Smooth muscle cell (in vitro differentiated cells): ENCODE measurements at regions not wholly inside any gene's neighbourhood (a gene's known extent, or its start where the extent isn't known, plus 50 kb on each side); places are given as distances from the start of the nearest gene placed in this dataset.

Source experiments
- DNase-seq: peaks from one replicate; lab custom pipeline; 2025; ENCODE audit not compliant: unreplicated experiment; lab: John Stamatoyannopoulos, UW
- H2AFZ ChIP-seq: fragments of 200-600 bp; sonication (generic); 2 replicates; pipeline ENCODE4 v1.6.0; 2016; ENCODE audit warnings: antibody characterized with exemption, low read depth, mild to moderate bottlenecking
- H3F3A ChIP-seq: fragments of 200-600 bp; sonication (generic); 2 replicates; pipeline ENCODE4 v1.6.0; 2017; ENCODE audit warnings: antibody characterized with exemption, low read depth
- H3K27ac ChIP-seq: fragments of 200-600 bp; sonication (generic); 2 replicates; pipeline ENCODE4 v1.5.1; 2016; ENCODE audit warnings: low read depth, mild to moderate bottlenecking
- H3K27me3 ChIP-seq: fragments of 200-600 bp; sonication (generic); 2 replicates; pipeline ENCODE4 v1.6.1; 2016; ENCODE audit warnings: low read depth, mild to moderate bottlenecking
- H3K36me3 ChIP-seq: fragments of 200-600 bp; sonication (generic); 2 replicates; pipeline ENCODE4 v1.5.1; 2016; ENCODE audit warnings: low read depth
- H3K4me1 ChIP-seq: fragments of 200-600 bp; sonication (generic); 2 replicates; pipeline ENCODE4 v1.5.1; 2016; ENCODE audit warnings: low read depth
- H3K4me2 ChIP-seq: fragments of 200-600 bp; sonication (generic); 2 replicates; pipeline ENCODE4 v1.6.0; 2016; ENCODE audit warnings: mild to moderate bottlenecking
- H3K4me3 ChIP-seq: fragments of 200-600 bp; sonication (generic); 2 replicates; pipeline ENCODE4 v1.5.1; 2016; ENCODE audit warnings: mild to moderate bottlenecking
- H3K79me2 ChIP-seq: fragments of 200-600 bp; sonication (generic); 2 replicates; pipeline ENCODE4 v1.6.0; 2016; ENCODE audit warnings: low read depth, mild to moderate bottlenecking
- H3K9ac ChIP-seq: fragments of 200-600 bp; sonication (generic); 2 replicates; pipeline ENCODE4 v1.6.0; 2016; ENCODE audit warnings: low read depth
- H3K9me3 ChIP-seq: fragments of 200-600 bp; sonication (generic); replicated peaks from 2 replicates; pipeline ENCODE4 v1.5.1; 2016; ENCODE audit warnings: low read depth
- H4K20me1 ChIP-seq: fragments of 200-600 bp; sonication (generic); 2 replicates; pipeline ENCODE4 v1.6.0; 2016; ENCODE audit warnings: low read depth
- WGBS: methylation state at CpG from one replicate; pipeline ENCODE4 v1.1.7; 2016; ENCODE audit warnings: low lambda C conversion rate; 5-methylcytosine and 5-hydroxymethylcytosine counted together
- TF ChIP-seq, protein P1 (sequence below): fragments of 200-600 bp; sonication (generic); IDR thresholded peaks from 2 replicates; pipeline ENCODE4 v1.5.1; 2017; ENCODE audit warnings: borderline replicate concordance, mild to moderate bottlenecking, antibody characterized with exemption; ENCODE audit not compliant: insufficient read depth, poor library complexity, severe bottlenecking

- Histone ChIP-seq H2AFZ (no peak overlapping the region), H4K20me1 (no peaks in the 10 kb centered on the region), H3F3A (no peaks in the 10 kb centered on the region), H3K9me3 (no peaks in the 10 kb centered on the region), H3K4me2 (no peak overlapping the region), H3K36me3 (no peaks in the 10 kb centered on the region), H3K4me3 (no peak overlapping the region), H3K79me2 (no peaks in the 10 kb centered on the region), H3K9ac (no peak overlapping the region), H3K4me1 (no peaks in the 10 kb centered on the region), H3K27ac (no peak overlapping the region), H3K27me3 (no peaks in the 10 kb centered on the region)
- TF ChIP-seq, protein P1, sequence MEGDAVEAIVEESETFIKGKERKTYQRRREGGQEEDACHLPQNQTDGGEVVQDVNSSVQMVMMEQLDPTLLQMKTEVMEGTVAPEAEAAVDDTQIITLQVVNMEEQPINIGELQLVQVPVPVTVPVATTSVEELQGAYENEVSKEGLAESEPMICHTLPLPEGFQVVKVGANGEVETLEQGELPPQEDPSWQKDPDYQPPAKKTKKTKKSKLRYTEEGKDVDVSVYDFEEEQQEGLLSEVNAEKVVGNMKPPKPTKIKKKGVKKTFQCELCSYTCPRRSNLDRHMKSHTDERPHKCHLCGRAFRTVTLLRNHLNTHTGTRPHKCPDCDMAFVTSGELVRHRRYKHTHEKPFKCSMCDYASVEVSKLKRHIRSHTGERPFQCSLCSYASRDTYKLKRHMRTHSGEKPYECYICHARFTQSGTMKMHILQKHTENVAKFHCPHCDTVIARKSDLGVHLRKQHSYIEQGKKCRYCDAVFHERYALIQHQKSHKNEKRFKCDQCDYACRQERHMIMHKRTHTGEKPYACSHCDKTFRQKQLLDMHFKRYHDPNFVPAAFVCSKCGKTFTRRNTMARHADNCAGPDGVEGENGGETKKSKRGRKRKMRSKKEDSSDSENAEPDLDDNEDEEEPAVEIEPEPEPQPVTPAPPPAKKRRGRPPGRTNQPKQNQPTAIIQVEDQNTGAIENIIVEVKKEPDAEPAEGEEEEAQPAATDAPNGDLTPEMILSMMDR = no peak
- DNase-seq = no peak
- 80% methylated on average over 15 of the region's 16 CpGs for WGBS
These were observed 217.8 kb downstream of the KIF26A start for GRCh38 chr14:104356020-104356737.

- Histone ChIP-seq H3F3A (no peaks in the 10 kb centered on the region), H3K4me2 (no peak overlapping the region), H3K27ac (no peak overlapping the region), H3K27me3 (no peaks in the 10 kb centered on the region), H4K20me1 (no peaks in the 10 kb centered on the region), H3K4me1 (no peaks in the 10 kb centered on the region), H3K9me3 (no peaks in the 10 kb centered on the region), H3K36me3 (no peaks in the 10 kb centered on the region), H3K79me2 (no peaks in the 10 kb centered on the region), H2AFZ (no peak overlapping the region), H3K9ac (no peak overlapping the region), H3K4me3 (no peak overlapping the region)
- TF ChIP-seq, protein P1 = no peak
- 93% methylated on average over 30 of the region's 30 CpGs for WGBS
- DNase-seq = no peak
These were observed 218.6 kb downstream of the KIF26A start for GRCh38 chr14:104356738-104357688.

GRCh38 chr14:104357689-104358527, 219.5 kb downstream of the KIF26A start:
- Histone ChIP-seq H3K9me3 (no peaks in the 10 kb centered on the region), H3F3A (no peaks in the 10 kb centered on the region), H3K36me3 (no peaks in the 10 kb centered on the region), H3K79me2 (no peaks in the 10 kb centered on the region), H3K27ac (no peak overlapping the region), H2AFZ (no peak overlapping the region), H3K4me2 (no peak overlapping the region), H4K20me1 (no peaks in the 10 kb centered on the region), H3K4me1 (no peaks in the 10 kb centered on the region), H3K4me3 (no peak overlapping the region), H3K27me3 (no peaks in the 10 kb centered on the region), H3K9ac (no peak overlapping the region)
- WGBS = 93% methylated on average over 32 of the region's 33 CpGs
- TF ChIP-seq, protein P1 = no peak
- DNase-seq = no peak
